ENCODE measurements at regions not wholly inside any gene's neighbourhood (a gene's known extent, or its start where the extent isn't known, plus 50 kb on each side); places are given as distances from the start of the nearest gene placed in this dataset.

- no TSS peak for BruUV-seq (replicated peaks)
- no peak for DNase-seq
- H3K27me3 ChIP-seq (ENCODE audit: low read length) = peaks cover 8% of the 10 kb centered on the region; the same call in 1 of the 2 replicates
Measured at GRCh38 chr10:6699336-6699735, 119.3 kb upstream of the PRKCQ start.

DNA sequence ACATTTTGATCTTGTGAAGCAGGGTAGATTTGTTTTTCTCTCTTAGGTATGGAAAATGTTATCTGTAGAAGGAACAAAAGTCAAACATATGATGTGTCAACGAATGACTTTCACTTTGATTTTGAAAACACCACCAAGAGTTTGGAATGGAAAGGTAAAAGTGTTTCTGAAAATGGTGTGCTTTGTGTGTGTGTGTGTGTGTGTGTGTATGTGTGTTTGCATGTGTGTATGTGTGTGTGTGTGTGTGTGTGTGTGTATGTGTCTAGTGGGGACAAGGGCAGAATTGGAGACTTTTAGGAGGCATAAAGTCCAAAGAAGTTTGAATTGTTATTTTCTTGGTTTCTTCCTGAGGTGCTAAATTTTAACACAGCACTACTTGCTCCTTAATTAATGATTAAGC is 115.4 kb upstream of the PRKCQ start:
- Histone ChIP-seq H2AFZ (ENCODE audit: low read length) (no peak overlapping the region), H3K4me3 (ENCODE audit: low read length) (no peak overlapping the region), H3K27me3 (ENCODE audit: low read length) (peaks cover 6% of the 10 kb centered on the region; the same call in 1 of the 2 replicates), H3K27ac (ENCODE audit: low read length) (no peak overlapping the region), H3K79me2 (ENCODE audit: low read length) (no peaks in the 10 kb centered on the region), H3K4me2 (ENCODE audit: low read length) (no peak overlapping the region), H4K20me1 (ENCODE audit: low read length) (no peaks in the 10 kb centered on the region), H3K9ac (ENCODE audit: low read length) (no peak overlapping the region), H3F3A (ENCODE audit: low read length, unreplicated experiment) (no peaks in the 10 kb centered on the region), H3K36me3 (ENCODE audit: low read depth, low read length) (no peaks in the 10 kb centered on the region), H3K9me3 (ENCODE audit: low read length) (no peaks in the 10 kb centered on the region), H3K4me1 (ENCODE audit: insufficient read depth, low read length) (peaks cover 6% of the 10 kb centered on the region), H3K9me2 (replicated peaks; ENCODE audit: low read length) (no peaks in the 10 kb centered on the region)
- TF ChIP-seq EZH2 (IDR thresholded peaks at IDR 0.05; ENCODE audit: low read length, unreplicated experiment) (no peak), EZH2phosphoT487 (IDR thresholded peaks at IDR 0.05; ENCODE audit: borderline replicate concordance, low read length) (no peak), CTCF (conservative IDR thresholded peaks at IDR 0.05; ENCODE audit: low read depth, low read length) (no peak)
- BruUV-seq (replicated peaks) = no TSS peak
- no peak for DNase-seq
- intact Hi-C loops (cut with micrococcal nuclease) = no loop called here
- CTCF ChIA-PET = no interaction called here
- POLR2A ChIA-PET (ENCODE audit: unreplicated experiment) = no interaction called here
- no peak for ATAC-seq

More at GRCh38 chr10:6699336-6699735, 119.3 kb upstream of the PRKCQ start:
- no peaks in the 10 kb centered on the region for H4K20me1 ChIP-seq (ENCODE audit: low read length)
- no peak overlapping the region for H2AFZ ChIP-seq (ENCODE audit: low read length)
- H3K4me1 ChIP-seq (ENCODE audit: insufficient read depth, low read length) = peaks cover 6% of the 10 kb centered on the region
- no peaks in the 10 kb centered on the region for H3K79me2 ChIP-seq (ENCODE audit: low read length)
- H3K9me3 ChIP-seq (ENCODE audit: low read length) = no peaks in the 10 kb centered on the region
- intact Hi-C loops (cut with micrococcal nuclease) = no loop called here
- no peak overlapping the region for H3K9ac ChIP-seq (ENCODE audit: low read length)
- TF ChIP-seq EZH2 (IDR thresholded peaks at IDR 0.05; ENCODE audit: low read length, unreplicated experiment) = no peak
- no peak for TF ChIP-seq CTCF (conservative IDR thresholded peaks at IDR 0.05; ENCODE audit: low read depth, low read length)
- no peak for TF ChIP-seq EZH2phosphoT487 (IDR thresholded peaks at IDR 0.05; ENCODE audit: borderline replicate concordance, low read length)
- H3K4me2 ChIP-seq (ENCODE audit: low read length) = no peak overlapping the region
- ATAC-seq = no peak
- CTCF ChIA-PET = no interaction called here
- no peak overlapping the region for H3K4me3 ChIP-seq (ENCODE audit: low read length)
- no peaks in the 10 kb centered on the region for H3F3A ChIP-seq (ENCODE audit: low read length, unreplicated experiment)
- H3K27ac ChIP-seq (ENCODE audit: low read length) = no peak overlapping the region
- no peaks in the 10 kb centered on the region for H3K9me2 ChIP-seq (replicated peaks; ENCODE audit: low read length)
- POLR2A ChIA-PET (ENCODE audit: unreplicated experiment) = no interaction called here
- H3K36me3 ChIP-seq (ENCODE audit: low read depth, low read length) = no peaks in the 10 kb centered on the region

DNA sequence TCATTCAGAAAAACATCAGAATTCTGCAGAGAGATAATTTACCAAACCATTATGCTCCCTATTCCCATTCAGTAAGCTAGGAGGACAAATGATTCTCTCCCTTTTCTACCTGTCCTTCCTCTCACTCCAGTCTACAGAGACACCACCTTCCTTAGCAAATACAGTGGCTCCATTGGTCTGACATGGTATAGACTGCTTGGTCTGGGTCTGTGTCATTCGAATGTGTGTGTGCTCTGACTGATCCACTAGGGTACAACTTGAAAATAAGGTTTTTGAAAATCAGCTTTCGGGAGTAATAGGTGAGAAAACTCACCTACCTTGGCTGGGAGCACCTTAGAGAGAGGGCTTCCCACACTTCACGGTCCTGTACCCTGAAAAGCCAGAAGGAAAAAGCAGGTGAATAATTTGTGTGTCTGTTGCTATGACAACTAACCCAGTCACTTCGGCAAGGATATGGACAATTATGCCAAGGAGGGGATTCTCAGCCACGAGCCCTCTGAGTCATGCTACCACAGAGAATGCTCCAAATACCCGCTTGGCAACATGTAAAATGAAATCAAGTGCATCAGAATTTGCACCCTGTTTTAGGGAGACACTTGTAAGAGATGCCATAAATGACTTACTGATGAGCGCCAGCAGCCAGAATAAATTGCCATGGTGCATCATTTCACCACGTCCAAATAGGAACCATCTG is 114.5 kb upstream of the PRKCQ start:
- Histone ChIP-seq H2AFZ (ENCODE audit: low read length) (no peak overlapping the region), H3K9ac (ENCODE audit: low read length) (no peak overlapping the region), H3K36me3 (ENCODE audit: low read depth, low read length) (no peaks in the 10 kb centered on the region), H3K27me3 (ENCODE audit: low read length) (peaks cover 6% of the 10 kb centered on the region; the same call in 1 of the 2 replicates), H3K27ac (ENCODE audit: low read length) (no peak overlapping the region), H3K4me1 (ENCODE audit: insufficient read depth, low read length) (peaks cover 6% of the 10 kb centered on the region), H3K9me3 (ENCODE audit: low read length) (no peaks in the 10 kb centered on the region), H3K9me2 (replicated peaks; ENCODE audit: low read length) (no peaks in the 10 kb centered on the region), H4K20me1 (ENCODE audit: low read length) (no peaks in the 10 kb centered on the region), H3F3A (ENCODE audit: low read length, unreplicated experiment) (no peaks in the 10 kb centered on the region), H3K79me2 (ENCODE audit: low read length) (no peaks in the 10 kb centered on the region), H3K4me2 (ENCODE audit: low read length) (no peak overlapping the region), H3K4me3 (ENCODE audit: low read length) (no peak overlapping the region)
- ChIA-PET POLR2A (ENCODE audit: unreplicated experiment) (no interaction called here), CTCF (no interaction called here)
- BruUV-seq (replicated peaks) = no TSS peak
- TF ChIP-seq CTCF (conservative IDR thresholded peaks at IDR 0.05; ENCODE audit: low read depth, low read length) (no peak), EZH2phosphoT487 (IDR thresholded peaks at IDR 0.05; ENCODE audit: borderline replicate concordance, low read length) (no peak), EZH2 (IDR thresholded peaks at IDR 0.05; ENCODE audit: low read length, unreplicated experiment) (no peak)
- intact Hi-C loops (cut with micrococcal nuclease) = no loop called here
- no peak for DNase-seq
- no peak for ATAC-seq
